ENCODE measurements at regions not wholly inside any gene's neighbourhood (a gene's known extent, or its start where the extent isn't known, plus 50 kb on each side); places are given as distances from the start of the nearest gene placed in this dataset.

DNA sequence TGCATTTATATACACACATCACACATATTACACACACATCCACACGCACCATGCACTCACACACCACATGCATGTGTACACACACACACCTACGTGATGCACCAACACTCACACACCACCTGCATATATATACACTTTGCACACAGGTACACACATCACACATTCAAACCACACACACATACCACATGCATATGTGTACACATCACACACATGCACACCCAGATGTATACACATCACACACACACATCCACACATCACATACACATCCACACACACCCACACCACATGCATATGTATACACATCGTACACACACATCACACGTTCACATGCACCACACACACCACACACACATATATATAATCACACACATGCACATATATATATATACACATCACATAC, 281.8 kb downstream of the IRF8 start:
- Histone ChIP-seq H3K9ac (ENCODE audit: low read depth in 1 of 2, low read length in 2 of 2) (no peak overlapping the region), H3K4me1 (ENCODE audit: control insufficient read depth in 1 of 2, insufficient read depth in 2 of 2, low read length in 2 of 2) (no peaks in the 10 kb centered on the region), H3K9me3 (ENCODE audit: control insufficient read depth in 1 of 2, low read length in 2 of 2) (no peaks in the 10 kb centered on the region), H3K36me3 (ENCODE audit: control insufficient read depth in 1 of 2, insufficient read depth in 2 of 2, low read length in 2 of 2) (no peaks in the 10 kb centered on the region), H3K4me3 (ENCODE audit: low read depth in 1 of 2, low read length in 2 of 2) (no peak overlapping the region), H3K27me3 (ENCODE audit: control insufficient read depth in 1 of 2, insufficient read depth in 2 of 2, low read length in 2 of 2) (no peaks in the 10 kb centered on the region), H3K27ac (ENCODE audit: low read depth, low read length) (no peak overlapping the region)

- H3K9me3 ChIP-seq (ENCODE audit: control insufficient read depth in 1 of 2, low read length in 2 of 2), result no peaks in the 10 kb centered on the region
- no peaks in the 10 kb centered on the region for H3K4me1 ChIP-seq (ENCODE audit: control insufficient read depth in 1 of 2, insufficient read depth in 2 of 2, low read length in 2 of 2)
- H3K4me3 ChIP-seq (ENCODE audit: low read depth in 1 of 2, low read length in 2 of 2), result no peak overlapping the region
- no peaks in the 10 kb centered on the region for H3K36me3 ChIP-seq (ENCODE audit: control insufficient read depth in 1 of 2, insufficient read depth in 2 of 2, low read length in 2 of 2)
- no peak overlapping the region for H3K27ac ChIP-seq (ENCODE audit: low read depth, low read length)
- no peak overlapping the region for H3K9ac ChIP-seq (ENCODE audit: low read depth in 1 of 2, low read length in 2 of 2)
- H3K27me3 ChIP-seq (ENCODE audit: control insufficient read depth in 1 of 2, insufficient read depth in 2 of 2, low read length in 2 of 2), result no peaks in the 10 kb centered on the region
These were observed 282.6 kb downstream of the IRF8 start for GRCh38 chr16:86181526-86181925.

- no peak overlapping the region for H3K4me3 ChIP-seq (ENCODE audit: low read depth in 1 of 2, low read length in 2 of 2)
- no peaks in the 10 kb centered on the region for H3K9me3 ChIP-seq (ENCODE audit: control insufficient read depth in 1 of 2, low read length in 2 of 2)
- no peak overlapping the region for H3K9ac ChIP-seq (ENCODE audit: low read depth in 1 of 2, low read length in 2 of 2)
- no peaks in the 10 kb centered on the region for H3K36me3 ChIP-seq (ENCODE audit: control insufficient read depth in 1 of 2, insufficient read depth in 2 of 2, low read length in 2 of 2)
- no peaks in the 10 kb centered on the region for H3K4me1 ChIP-seq (ENCODE audit: control insufficient read depth in 1 of 2, insufficient read depth in 2 of 2, low read length in 2 of 2)
- no peak overlapping the region for H3K27ac ChIP-seq (ENCODE audit: low read depth, low read length)
- peaks cover 0 to 3% of the 10 kb centered on the region in 2 donors for H3K27me3 ChIP-seq (ENCODE audit: control insufficient read depth in 1 of 2, insufficient read depth in 2 of 2, low read length in 2 of 2)
These were observed 285.2 kb downstream of the IRF8 start for GRCh38 chr16:86184185-86184584.

DNA sequence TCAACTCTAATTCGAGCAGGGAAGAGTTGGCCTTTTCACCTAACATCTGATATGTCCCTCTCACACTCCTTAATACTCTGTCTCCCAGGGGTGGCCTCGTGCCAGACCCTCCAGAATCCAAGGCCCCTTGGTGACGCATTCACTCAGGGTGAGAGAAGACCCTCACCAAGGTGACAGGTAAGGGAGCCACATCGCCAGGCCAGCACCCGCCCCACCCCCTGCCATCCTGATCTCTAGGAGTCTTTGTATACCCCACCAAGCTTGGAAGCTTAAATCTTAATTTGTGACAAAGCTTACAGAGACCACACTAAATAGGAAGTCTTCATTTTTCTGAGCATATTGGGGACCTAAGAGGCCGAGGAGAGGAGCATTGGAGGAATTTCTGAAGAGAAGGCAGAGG, 286.1 kb downstream of the IRF8 start:
- Histone ChIP-seq H3K4me3 (ENCODE audit: low read depth in 1 of 2, low read length in 2 of 2) (no peak overlapping the region), H3K27ac (ENCODE audit: low read depth, low read length) (no peak overlapping the region), H3K27me3 (ENCODE audit: control insufficient read depth in 1 of 2, insufficient read depth in 2 of 2, low read length in 2 of 2) (peaks cover 0 to 3% of the 10 kb centered on the region in 2 donors), H3K4me1 (ENCODE audit: control insufficient read depth in 1 of 2, insufficient read depth in 2 of 2, low read length in 2 of 2) (no peaks in the 10 kb centered on the region), H3K9ac (ENCODE audit: low read depth in 1 of 2, low read length in 2 of 2) (no peak overlapping the region), H3K36me3 (ENCODE audit: control insufficient read depth in 1 of 2, insufficient read depth in 2 of 2, low read length in 2 of 2) (no peaks in the 10 kb centered on the region), H3K9me3 (ENCODE audit: control insufficient read depth in 1 of 2, low read length in 2 of 2) (no peaks in the 10 kb centered on the region)

DNA sequence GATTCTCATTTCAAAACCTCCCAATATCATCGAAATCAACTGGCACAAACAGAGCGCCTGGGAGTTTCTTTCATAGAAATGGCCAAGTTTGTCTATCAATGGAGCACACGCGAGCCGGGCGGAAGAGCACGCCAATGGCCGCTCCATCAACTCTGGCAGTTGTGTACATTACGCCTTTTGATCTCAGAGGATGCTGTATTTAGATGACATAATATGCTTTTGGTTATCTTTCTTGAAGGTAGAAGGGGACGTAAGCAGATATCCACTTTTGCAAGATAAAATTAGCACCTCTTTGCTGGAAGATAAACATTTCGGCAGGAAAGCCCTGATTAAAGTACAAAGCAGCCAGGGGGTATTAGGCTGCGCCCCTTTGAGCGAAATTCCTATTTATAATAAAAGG, 287.4 kb downstream of the IRF8 start:
- H3K27me3 ChIP-seq (ENCODE audit: control insufficient read depth in 1 of 2, insufficient read depth in 2 of 2, low read length in 2 of 2), result peaks cover 0 to 3% of the 10 kb centered on the region in 2 donors
- no peak overlapping the region for H3K9ac ChIP-seq (ENCODE audit: low read depth in 1 of 2, low read length in 2 of 2)

DNA sequence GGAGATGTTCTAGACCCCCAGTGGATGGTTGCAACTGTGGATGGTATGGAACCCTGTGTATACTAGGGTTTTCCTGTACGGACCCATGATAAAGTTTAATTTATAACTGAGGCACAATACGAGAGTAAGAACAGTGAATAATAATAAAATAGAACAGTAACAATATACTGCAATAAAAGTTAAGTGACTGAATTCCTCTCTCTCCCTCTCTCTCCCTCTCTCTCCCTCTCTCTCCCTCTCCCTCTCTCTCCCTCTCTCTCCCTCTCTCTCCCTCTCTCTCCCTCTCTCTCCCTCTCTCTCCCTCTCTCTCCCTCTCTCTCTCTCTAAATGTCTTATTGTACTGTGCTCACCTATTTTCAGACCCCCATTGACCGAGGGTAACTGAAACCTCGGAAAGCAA, 291.0 kb downstream of the IRF8 start:
- H3K4me1 ChIP-seq (ENCODE audit: control insufficient read depth in 1 of 2, insufficient read depth in 2 of 2, low read length in 2 of 2), result peaks cover 4 to 5% of the 10 kb centered on the region in 2 donors
- H3K27me3 ChIP-seq (ENCODE audit: control insufficient read depth in 1 of 2, insufficient read depth in 2 of 2, low read length in 2 of 2), result peaks cover 0 to 13% of the 10 kb centered on the region in 2 donors
- no peaks in the 10 kb centered on the region for H3K36me3 ChIP-seq (ENCODE audit: control insufficient read depth in 1 of 2, insufficient read depth in 2 of 2, low read length in 2 of 2)
- no peak overlapping the region for H3K4me3 ChIP-seq (ENCODE audit: low read depth in 1 of 2, low read length in 2 of 2)
- no peaks in the 10 kb centered on the region for H3K9me3 ChIP-seq (ENCODE audit: control insufficient read depth in 1 of 2, low read length in 2 of 2)
- no peak overlapping the region for H3K27ac ChIP-seq (ENCODE audit: low read depth, low read length)
- no peak overlapping the region for H3K9ac ChIP-seq (ENCODE audit: low read depth in 1 of 2, low read length in 2 of 2)

More for the DNA sequence above, 287.4 kb downstream of the IRF8 start:
- Histone ChIP-seq H3K9me3 (ENCODE audit: control insufficient read depth in 1 of 2, low read length in 2 of 2) (no peaks in the 10 kb centered on the region), H3K36me3 (ENCODE audit: control insufficient read depth in 1 of 2, insufficient read depth in 2 of 2, low read length in 2 of 2) (no peaks in the 10 kb centered on the region), H3K4me3 (ENCODE audit: low read depth in 1 of 2, low read length in 2 of 2) (no peak overlapping the region), H3K27ac (ENCODE audit: low read depth, low read length) (no peak overlapping the region), H3K4me1 (ENCODE audit: control insufficient read depth in 1 of 2, insufficient read depth in 2 of 2, low read length in 2 of 2) (no peaks in the 10 kb centered on the region)

DNA sequence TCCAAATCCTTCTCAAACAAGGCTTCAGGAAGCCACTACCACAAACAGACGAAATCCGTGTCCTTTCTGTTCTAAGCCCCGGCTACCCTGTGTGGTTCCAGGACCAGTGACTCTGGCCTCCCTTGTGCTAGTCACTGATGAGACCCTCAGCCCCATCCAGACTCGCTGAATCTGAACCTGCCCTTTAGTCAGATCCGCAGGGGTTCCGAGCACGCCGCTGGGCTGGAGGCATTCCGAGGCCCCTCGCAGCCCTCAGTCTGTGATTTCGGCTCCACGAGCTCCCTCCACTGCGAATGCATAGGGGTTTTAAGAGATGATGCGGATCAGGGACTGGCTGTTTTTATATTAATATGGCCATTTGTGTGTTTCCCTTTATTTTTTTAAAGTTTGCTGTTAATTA, 292.7 kb downstream of the IRF8 start:
- Histone ChIP-seq H3K4me3 (ENCODE audit: low read depth in 1 of 2, low read length in 2 of 2) (no peak overlapping the region), H3K27ac (ENCODE audit: low read depth, low read length) (no peak overlapping the region), H3K9ac (ENCODE audit: low read depth in 1 of 2, low read length in 2 of 2) (no peak overlapping the region), H3K27me3 (ENCODE audit: control insufficient read depth in 1 of 2, insufficient read depth in 2 of 2, low read length in 2 of 2) (peaks cover 8 to 17% of the 10 kb centered on the region in 2 donors), H3K4me1 (ENCODE audit: control insufficient read depth in 1 of 2, insufficient read depth in 2 of 2, low read length in 2 of 2) (peaks cover 5% of the 10 kb centered on the region in 2 donors), H3K36me3 (ENCODE audit: control insufficient read depth in 1 of 2, insufficient read depth in 2 of 2, low read length in 2 of 2) (no peaks in the 10 kb centered on the region), H3K9me3 (ENCODE audit: control insufficient read depth in 1 of 2, low read length in 2 of 2) (no peaks in the 10 kb centered on the region)

- no peaks in the 10 kb centered on the region for H3K9me3 ChIP-seq (ENCODE audit: control insufficient read depth in 1 of 2, low read length in 2 of 2)
- H3K4me1 ChIP-seq (ENCODE audit: control insufficient read depth in 1 of 2, insufficient read depth in 2 of 2, low read length in 2 of 2), result peaks cover 5% of the 10 kb centered on the region in 2 donors
- no peak overlapping the region for H3K9ac ChIP-seq (ENCODE audit: low read depth in 1 of 2, low read length in 2 of 2)
- no peaks in the 10 kb centered on the region for H3K36me3 ChIP-seq (ENCODE audit: control insufficient read depth in 1 of 2, insufficient read depth in 2 of 2, low read length in 2 of 2)
- H3K27ac ChIP-seq (ENCODE audit: low read depth, low read length), result no peak overlapping the region
- no peak overlapping the region for H3K4me3 ChIP-seq (ENCODE audit: low read depth in 1 of 2, low read length in 2 of 2)
- H3K27me3 ChIP-seq (ENCODE audit: control insufficient read depth in 1 of 2, insufficient read depth in 2 of 2, low read length in 2 of 2), result peaks cover 18 to 23% of the 10 kb centered on the region in 2 donors
These were observed 294.7 kb downstream of the IRF8 start for GRCh38 chr16:86193528-86194193.

GRCh38 chr16:86195863-86196630, 297.1 kb downstream of the IRF8 start:
- Histone ChIP-seq H3K9ac (ENCODE audit: low read depth in 1 of 2, low read length in 2 of 2) (peak overlapping the region in 1 of 2 donors; percentile 26), H3K4me1 (ENCODE audit: control insufficient read depth in 1 of 2, insufficient read depth in 2 of 2, low read length in 2 of 2) (peaks cover 5% of the 10 kb centered on the region in 2 donors), H3K36me3 (ENCODE audit: control insufficient read depth in 1 of 2, insufficient read depth in 2 of 2, low read length in 2 of 2) (no peaks in the 10 kb centered on the region), H3K4me3 (ENCODE audit: low read depth in 1 of 2, low read length in 2 of 2) (no peak overlapping the region), H3K27me3 (ENCODE audit: control insufficient read depth in 1 of 2, insufficient read depth in 2 of 2, low read length in 2 of 2) (peaks cover 28 to 35% of the 10 kb centered on the region in 2 donors), H3K9me3 (ENCODE audit: control insufficient read depth in 1 of 2, low read length in 2 of 2) (no peaks in the 10 kb centered on the region), H3K27ac (ENCODE audit: low read depth, low read length) (peak overlapping the region; percentile 39)

GRCh38 chr16:86196687-86197391, 297.9 kb downstream of the IRF8 start:
- H3K27me3 ChIP-seq (ENCODE audit: control insufficient read depth in 1 of 2, insufficient read depth in 2 of 2, low read length in 2 of 2), result peaks cover 31 to 34% of the 10 kb centered on the region in 2 donors
- peak overlapping the region; percentile 34 for H3K27ac ChIP-seq (ENCODE audit: low read depth, low read length)
- H3K4me3 ChIP-seq (ENCODE audit: low read depth in 1 of 2, low read length in 2 of 2), result peak overlapping the region; percentile 24 to 43

More at GRCh38 chr16:86196687-86197391, 297.9 kb downstream of the IRF8 start:
- no peaks in the 10 kb centered on the region for H3K36me3 ChIP-seq (ENCODE audit: control insufficient read depth in 1 of 2, insufficient read depth in 2 of 2, low read length in 2 of 2)
- H3K9ac ChIP-seq (ENCODE audit: low read depth in 1 of 2, low read length in 2 of 2), result peak overlapping the region; percentile 18 to 26
- H3K4me1 ChIP-seq (ENCODE audit: control insufficient read depth in 1 of 2, insufficient read depth in 2 of 2, low read length in 2 of 2), result peaks cover 5% of the 10 kb centered on the region in 2 donors
- H3K9me3 ChIP-seq (ENCODE audit: control insufficient read depth in 1 of 2, low read length in 2 of 2), result no peaks in the 10 kb centered on the region
